MM.1S (cell line): ENCODE measurements at regions not wholly inside any gene's neighbourhood (a gene's known extent, or its start where the extent isn't known, plus 50 kb on each side); places are given as distances from the start of the nearest gene placed in this dataset.

Source experiments
- DNase-seq: peaks from one replicate; pipeline ENCODE4 v3.0.0-alpha.2; 2015
- H2AFZ ChIP-seq: fragments of 300-600 bp; sonication (generic); 2 replicates; pipeline ENCODE4 v1.6.0; 2016; ENCODE audit warnings: antibody characterized with exemption, low read length
- H3F3A ChIP-seq: fragments of 300-600 bp; sonication (generic); 2 replicates; pipeline ENCODE4 v1.6.1; 2016; ENCODE audit warnings: mild to moderate bottlenecking, antibody characterized with exemption, low read length, moderate library complexity, mixed read lengths; ENCODE audit not compliant: insufficient read depth
- H3K27ac ChIP-seq: fragments of 300-600 bp; sonication (generic); 2 replicates; pipeline ENCODE4 v1.5.1; 2016; ENCODE audit warnings: mild to moderate bottlenecking, low read length
- H3K27me3 ChIP-seq: fragments of 300-600 bp; sonication (generic); replicated peaks from 2 replicates; pipeline ENCODE4 v1.6.0; 2016; ENCODE audit warnings: low read length; ENCODE audit not compliant: insufficient read depth
- H3K36me3 ChIP-seq: fragments of 300-600 bp; sonication (generic); replicated peaks from 2 replicates; pipeline ENCODE4 v1.6.1; 2016; ENCODE audit warnings: mild to moderate bottlenecking, low read length, mixed read lengths; ENCODE audit not compliant: insufficient read depth
- H3K4me1 ChIP-seq: fragments of 300-600 bp; sonication (generic); 2 replicates; pipeline ENCODE4 v1.6.1; 2016; ENCODE audit warnings: low read length, mixed read lengths
- H3K4me2 ChIP-seq: fragments of 300-600 bp; sonication (generic); 2 replicates; pipeline ENCODE4 v1.6.0; 2016; ENCODE audit warnings: low read depth, low read length
- H3K4me3 ChIP-seq: fragments of 300-600 bp; sonication (generic); 2 replicates; pipeline ENCODE4 v1.5.1; 2016; ENCODE audit warnings: low read length, mixed read lengths
- H3K79me2 ChIP-seq: fragments of 300-600 bp; sonication (generic); 2 replicates; pipeline ENCODE4 v1.6.1; 2016; ENCODE audit warnings: mixed run types, low read length, mixed read lengths
- H3K9ac ChIP-seq: fragments of 300-600 bp; sonication (generic); 2 replicates; pipeline ENCODE4 v1.6.1; 2016; ENCODE audit warnings: low read length, mixed read lengths
- H3K9me2 ChIP-seq: fragments of 300-600 bp; sonication (generic); replicated peaks from 2 replicates; pipeline ENCODE4 v1.6.1; 2016; ENCODE audit warnings: mild to moderate bottlenecking, low read length, mixed read lengths; ENCODE audit not compliant: insufficient read depth
- H3K9me3 ChIP-seq: fragments of 300-600 bp; sonication (generic); replicated peaks from 2 replicates; pipeline ENCODE4 v1.6.1; 2016; ENCODE audit warnings: mild to moderate bottlenecking, low read length, mixed read lengths; ENCODE audit not compliant: insufficient read depth
- H4K20me1 ChIP-seq: fragments of 300-600 bp; sonication (generic); 2 replicates; pipeline ENCODE4 v1.6.1; 2016; ENCODE audit warnings: mild to moderate bottlenecking, low read length, moderate library complexity, mixed read lengths; ENCODE audit not compliant: insufficient read depth
- CTCF ChIP-seq: fragments of 300-600 bp; sonication (generic); IDR thresholded peaks from 2 replicates; pipeline ENCODE4 v1.5.1; 2016; ENCODE audit warnings: antibody characterized with exemption, low read length, mixed read lengths
- EZH2 ChIP-seq: fragments of 300-600 bp; sonication (generic); optimal IDR thresholded peaks from 2 replicates; pipeline ENCODE3; 2017; ENCODE audit warnings: low read depth, mild to moderate bottlenecking, antibody characterized with exemption, low read length, mixed read lengths
- EZH2phosphoT487 ChIP-seq: fragments of 300-600 bp; sonication (generic); IDR thresholded peaks from 2 replicates; pipeline ENCODE4 v1.6.1; 2018; ENCODE audit warnings: antibody characterized with exemption, low read length

GRCh38 chr2:34001557-34001956 lies 402.5 kb upstream of the FAM98A start:
- Histone ChIP-seq H4K20me1 (no peaks in the 10 kb centered on the region), H3K36me3 (no peaks in the 10 kb centered on the region), H3K27ac (peak overlapping the region; percentile 36; the same call in 1 of the 2 replicates), H3F3A (peaks cover 6% of the 10 kb centered on the region), H3K9ac (no peak overlapping the region), H3K4me2 (peak overlapping the region; percentile 51; the same call in 1 of the 2 replicates), H3K4me3 (no peak overlapping the region), H3K9me3 (no peaks in the 10 kb centered on the region), H3K79me2 (no peaks in the 10 kb centered on the region), H3K4me1 (peaks cover 18% of the 10 kb centered on the region), H3K27me3 (no peaks in the 10 kb centered on the region), H3K9me2 (no peaks in the 10 kb centered on the region), H2AFZ (0 out of 2 replicates have a peak overlapping the region, but pooled peaks have one; percentile 12)
- TF ChIP-seq EZH2 (no peak), CTCF (no peak), EZH2phosphoT487 (no peak)
- DNase-seq, result peak; percentile 71

GRCh38 chr2:33984131-33984530 lies 385.0 kb upstream of the FAM98A start:
- H3K4me1 ChIP-seq, result peaks cover 3% of the 10 kb centered on the region
- H2AFZ ChIP-seq, result no peak overlapping the region
- H3K4me2 ChIP-seq, result no peak overlapping the region
- H3K79me2 ChIP-seq, result no peaks in the 10 kb centered on the region
- TF ChIP-seq CTCF (no peak), EZH2 (no peak), EZH2phosphoT487 (no peak)
- H3F3A ChIP-seq, result no peaks in the 10 kb centered on the region
- no peaks in the 10 kb centered on the region for H3K9me2 ChIP-seq
- H3K36me3 ChIP-seq, result no peaks in the 10 kb centered on the region
- H3K27ac ChIP-seq, result no peak overlapping the region
- no peak overlapping the region for H3K4me3 ChIP-seq
- no peaks in the 10 kb centered on the region for H3K9me3 ChIP-seq
- no peaks in the 10 kb centered on the region for H3K27me3 ChIP-seq
- no peaks in the 10 kb centered on the region for H4K20me1 ChIP-seq
- no peak for DNase-seq
- no peak overlapping the region for H3K9ac ChIP-seq

GRCh38 chr2:33978471-33978870 lies 379.4 kb upstream of the FAM98A start:
- H3K79me2 ChIP-seq, result no peaks in the 10 kb centered on the region
- DNase-seq, result peak; percentile 71
- H3K27me3 ChIP-seq, result no peaks in the 10 kb centered on the region
- no peaks in the 10 kb centered on the region for H4K20me1 ChIP-seq
- no peak overlapping the region for H3K9ac ChIP-seq
- H3K4me3 ChIP-seq, result no peak overlapping the region
- TF ChIP-seq CTCF, result no peak
- TF ChIP-seq EZH2phosphoT487, result no peak
- no peak for TF ChIP-seq EZH2
- H3K36me3 ChIP-seq, result no peaks in the 10 kb centered on the region
- peak overlapping the region; percentile 42; the same call in 1 of the 2 replicates for H3K27ac ChIP-seq
- no peaks in the 10 kb centered on the region for H3K9me2 ChIP-seq
- no peaks in the 10 kb centered on the region for H3K9me3 ChIP-seq
- peak overlapping the region; percentile 33; the same call in 1 of the 2 replicates for H3K4me2 ChIP-seq
- peaks cover 6% of the 10 kb centered on the region for H3F3A ChIP-seq
- H2AFZ ChIP-seq, result no peak overlapping the region
- peaks cover 20% of the 10 kb centered on the region for H3K4me1 ChIP-seq
